Stimulated activated effector memory CD8-positive, alpha-beta T cell treated with anti-CD3 and anti-CD28 coated beads, Interleukin-12 subunit alpha, Interleukin-12 subunit beta, amount 100 ng/mL, for 72 hours (primary cell): ENCODE measurements at regions not wholly inside any gene's neighbourhood (a gene's known extent, or its start where the extent isn't known, plus 50 kb on each side); places are given as distances from the start of the nearest gene placed in this dataset.

Source experiments
- ATAC-seq: fragments of 150-1000 bp; cut with Tn5 transposase; 2 replicates; pipeline ENCODE4 v1.10.0; 2021
- DNase-seq, 2 donors: peaks; one replicate each; pipeline ENCODE4 v3.0.0; 2021 to 2022; ENCODE audit warnings: low spot score in 2 of 2
- H3K27ac Mint-ChIP-seq: one replicate; pipeline ENCODE4 v1.8.0; 2022; ENCODE audit warnings: mild to moderate bottlenecking, mixed read lengths
- H3K36me3 Mint-ChIP-seq: one replicate; pipeline ENCODE4 v1.8.0; 2022; ENCODE audit warnings: mild to moderate bottlenecking, mixed read lengths
- H3K4me1 Mint-ChIP-seq: one replicate; pipeline ENCODE4 v1.8.0; 2022; ENCODE audit warnings: mixed read lengths
- H3K4me3 Mint-ChIP-seq: one replicate; pipeline ENCODE4 v1.8.0; 2022; ENCODE audit warnings: mild to moderate bottlenecking, mixed read lengths
- H3K9me3 Mint-ChIP-seq: one replicate; pipeline ENCODE4 v1.8.0; 2022; ENCODE audit warnings: mixed read lengths

DNA sequence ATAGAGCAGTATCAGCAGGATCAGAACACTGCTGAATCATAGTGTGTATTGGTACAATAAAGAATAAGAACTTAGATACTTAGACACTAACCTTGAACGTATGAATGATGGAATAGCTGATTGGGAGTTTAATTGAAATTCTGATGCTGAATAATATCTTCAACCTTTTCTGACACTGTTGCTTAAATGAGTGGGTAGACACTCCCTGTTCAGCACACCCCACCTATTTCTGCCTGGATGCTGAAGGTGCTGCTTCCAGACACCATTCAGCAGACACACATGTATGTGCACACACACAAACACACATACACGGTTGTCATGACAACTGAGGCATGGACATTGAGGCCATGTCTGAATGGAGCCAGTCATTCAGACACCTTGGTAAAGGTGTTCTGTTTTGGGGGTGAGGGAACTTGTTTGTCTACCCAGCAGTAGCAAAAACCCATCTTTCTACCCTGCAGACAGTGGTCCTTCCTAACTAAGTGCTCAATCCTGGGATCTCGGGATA, 54.3 kb downstream of the TMEM215 start:
- DNase-seq: no peak

DNA sequence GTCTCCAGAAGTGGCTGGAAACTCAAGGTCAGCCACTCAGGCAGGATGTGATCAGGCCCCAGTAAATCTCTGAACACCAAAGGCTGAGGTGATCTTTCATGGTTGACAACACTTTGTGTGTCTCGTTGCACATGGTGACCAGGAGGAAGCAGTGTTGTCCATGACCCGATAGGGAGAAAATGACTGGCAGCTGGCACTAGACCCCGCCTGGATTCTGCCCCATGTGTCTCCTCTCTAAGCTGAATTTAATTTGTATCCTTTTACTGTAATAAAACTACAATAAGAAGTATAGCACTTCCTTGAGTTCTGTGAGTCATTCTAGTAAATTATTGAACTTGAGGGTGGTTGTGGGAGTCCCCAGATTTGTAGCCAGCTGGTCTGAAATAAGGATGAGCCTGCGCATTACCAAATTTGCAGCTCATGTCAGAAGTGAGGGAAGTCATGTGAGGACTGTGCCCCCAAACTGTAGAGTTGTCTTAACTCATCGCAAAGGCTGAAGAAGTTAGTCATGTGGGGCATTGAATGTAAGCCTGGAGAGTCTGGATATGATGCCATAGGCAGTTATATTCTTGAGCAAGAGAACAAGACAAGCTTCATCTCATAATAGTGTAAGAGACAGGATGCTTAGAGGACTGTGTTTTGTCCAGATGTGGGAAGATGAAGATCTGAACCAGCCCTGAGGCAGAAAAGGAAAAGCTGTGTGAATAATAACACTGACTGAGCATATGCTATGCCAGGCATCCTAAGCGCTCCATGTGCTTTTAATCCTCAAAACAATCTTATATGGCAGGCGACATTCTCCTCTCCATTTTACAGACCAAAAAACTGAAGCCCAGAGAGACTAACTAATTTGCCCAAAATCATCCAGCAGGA, 55.9 kb downstream of the TMEM215 start:
- Mint-ChIP-seq H3K4me3 (no peak overlapping the region), H3K27ac (no peak overlapping the region), H3K36me3 (no peaks in the 10 kb centered on the region), H3K4me1 (no peaks in the 10 kb centered on the region), H3K9me3 (no peaks in the 10 kb centered on the region)
- no peak for ATAC-seq
- DNase-seq: no peak

More for the DNA sequence above, 54.3 kb downstream of the TMEM215 start:
- no peak overlapping the region for H3K27ac Mint-ChIP-seq
- no peak for ATAC-seq
- no peaks in the 10 kb centered on the region for H3K36me3 Mint-ChIP-seq
- no peak overlapping the region for H3K4me3 Mint-ChIP-seq
- no peaks in the 10 kb centered on the region for H3K9me3 Mint-ChIP-seq
- no peaks in the 10 kb centered on the region for H3K4me1 Mint-ChIP-seq

DNA sequence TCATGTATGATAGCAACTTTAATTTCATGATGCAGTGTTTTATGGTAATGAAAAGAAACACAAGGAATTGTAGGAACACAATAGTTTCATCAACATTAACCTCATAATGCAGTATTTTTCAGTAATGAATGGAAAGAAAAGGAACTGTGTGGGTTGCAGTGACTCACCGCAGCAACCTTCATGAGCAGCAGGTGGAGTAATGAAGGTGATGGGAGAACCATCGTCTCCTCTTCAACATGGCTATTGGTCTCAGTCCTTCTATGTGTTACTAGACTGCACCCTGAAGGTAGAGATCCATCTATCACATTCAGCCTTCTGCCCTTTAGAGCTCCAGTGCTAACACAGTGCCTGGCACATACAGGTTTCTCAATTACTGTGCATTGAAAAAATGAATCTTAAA, 58.0 kb downstream of the TMEM215 start:
- Mint-ChIP-seq H3K4me1 (no peaks in the 10 kb centered on the region), H3K27ac (no peak overlapping the region), H3K36me3 (no peaks in the 10 kb centered on the region), H3K4me3 (no peak overlapping the region), H3K9me3 (no peaks in the 10 kb centered on the region)
- ATAC-seq (no peak), DNase-seq (no peak)

DNA sequence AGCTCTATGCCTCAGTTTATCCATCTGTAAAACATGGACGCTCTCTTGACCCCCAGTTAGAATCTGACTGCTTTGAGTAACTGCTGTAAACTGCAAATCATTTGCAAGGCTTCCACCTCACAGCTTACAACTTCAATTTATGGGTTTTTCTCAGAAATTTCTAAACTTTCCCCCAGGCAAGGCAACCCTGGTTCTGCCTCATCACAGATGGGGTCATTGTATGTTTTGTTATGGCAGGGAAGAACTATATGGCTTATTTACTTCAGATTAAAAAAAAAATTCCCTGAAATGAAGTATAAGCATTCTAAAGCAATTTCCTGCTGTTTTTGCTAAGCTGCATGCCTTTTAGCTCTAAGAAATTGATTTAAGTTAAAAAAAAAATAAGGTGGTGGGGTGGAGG, 60.0 kb downstream of the TMEM215 start:
- Mint-ChIP-seq H3K36me3 (no peaks in the 10 kb centered on the region), H3K4me3 (no peak overlapping the region), H3K27ac (no peak overlapping the region), H3K4me1 (no peaks in the 10 kb centered on the region), H3K9me3 (no peaks in the 10 kb centered on the region)
- DNase-seq (no peak), ATAC-seq (no peak)

DNA sequence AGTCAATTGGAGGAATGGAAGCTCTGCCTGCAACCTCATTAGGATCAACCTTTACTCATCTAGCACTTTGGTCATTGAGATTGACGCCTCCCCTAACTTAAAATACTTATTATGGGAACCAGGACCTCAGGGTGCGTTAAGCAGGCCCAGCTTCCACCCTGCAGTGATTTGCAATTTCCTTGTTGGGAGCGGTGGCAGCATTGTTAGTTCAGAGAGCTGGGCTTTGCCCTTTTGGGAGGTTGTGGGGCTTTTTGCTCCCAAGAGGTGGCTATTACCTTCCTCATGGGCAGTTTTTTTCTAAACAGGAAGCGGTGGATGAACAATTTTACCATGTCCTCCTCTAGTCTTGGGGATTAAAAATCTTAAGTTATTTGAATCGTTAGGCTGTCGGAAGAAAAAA, 60.9 kb downstream of the TMEM215 start:
- no peak overlapping the region for H3K27ac Mint-ChIP-seq
- no peaks in the 10 kb centered on the region for H3K4me1 Mint-ChIP-seq
- DNase-seq (no peak), ATAC-seq (no peak)
- no peaks in the 10 kb centered on the region for H3K36me3 Mint-ChIP-seq
- no peak overlapping the region for H3K4me3 Mint-ChIP-seq
- H3K9me3 Mint-ChIP-seq: no peaks in the 10 kb centered on the region

DNA sequence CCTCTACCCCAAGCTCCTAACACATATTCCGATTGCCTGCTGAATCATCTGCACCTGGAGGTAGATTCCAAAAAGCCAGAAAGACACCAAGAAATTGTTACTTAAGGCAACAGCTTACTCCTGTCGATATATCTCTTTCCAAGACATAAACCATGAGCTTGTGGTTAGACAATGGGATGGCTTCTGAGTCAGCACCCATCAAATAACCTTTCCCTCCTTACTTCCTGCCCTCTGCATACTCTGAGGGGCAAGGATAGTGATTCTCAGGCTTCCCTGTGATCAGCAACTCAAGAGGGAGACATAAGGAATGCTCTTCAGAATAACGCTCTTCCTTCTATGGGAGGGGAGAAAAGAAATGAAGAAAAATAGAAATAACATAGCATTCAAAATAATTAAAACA, 70.9 kb downstream of the TMEM215 start:
- Mint-ChIP-seq H3K36me3 (no peaks in the 10 kb centered on the region), H3K9me3 (no peaks in the 10 kb centered on the region), H3K27ac (no peak overlapping the region), H3K4me1 (no peaks in the 10 kb centered on the region), H3K4me3 (no peak overlapping the region)
- ATAC-seq (no peak), DNase-seq (no peak)

DNA sequence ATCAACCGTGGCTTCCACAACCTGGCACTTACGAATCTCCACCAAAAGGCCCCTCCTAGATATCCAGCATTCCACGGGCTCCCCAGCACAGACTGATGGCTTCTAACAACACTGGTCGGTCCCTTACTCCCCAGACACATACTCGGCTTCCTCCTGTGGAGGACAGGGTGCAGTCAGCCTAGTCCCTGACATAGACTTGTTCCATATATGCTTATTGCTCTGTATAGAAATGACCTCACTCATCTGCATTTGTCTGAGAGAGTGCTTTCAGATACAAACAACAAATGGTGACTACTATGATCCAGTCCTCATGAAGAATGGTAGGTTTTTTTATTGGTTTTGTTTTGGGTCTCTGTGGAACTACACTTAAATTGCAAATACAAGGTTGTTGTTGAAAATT, 72.4 kb downstream of the TMEM215 start:
- DNase-seq (no peak), ATAC-seq (peak; percentile 43)
- Mint-ChIP-seq H3K27ac (no peak overlapping the region), H3K9me3 (no peaks in the 10 kb centered on the region), H3K4me3 (no peak overlapping the region), H3K36me3 (no peaks in the 10 kb centered on the region), H3K4me1 (no peaks in the 10 kb centered on the region)

DNA sequence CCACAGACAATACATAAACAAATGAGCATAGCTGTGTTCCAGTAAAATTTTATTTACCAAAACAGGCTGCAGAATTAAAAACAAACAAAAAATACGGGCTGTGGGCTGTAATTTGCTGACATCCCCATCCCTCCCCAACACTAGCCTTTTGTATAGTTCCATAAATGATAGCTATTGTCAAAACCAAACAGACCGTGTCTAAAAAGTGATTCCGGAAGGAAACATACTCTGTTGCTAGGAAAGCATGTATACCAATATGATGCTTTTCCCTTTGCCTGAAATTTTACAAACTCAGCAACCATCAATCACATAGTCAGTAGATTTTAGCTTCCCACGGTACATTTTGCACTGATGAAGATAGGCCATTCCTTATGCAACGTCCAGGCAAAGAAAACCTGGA, 80.0 kb downstream of the TMEM215 start:
- Mint-ChIP-seq H3K4me1 (no peaks in the 10 kb centered on the region), H3K36me3 (no peaks in the 10 kb centered on the region), H3K9me3 (no peaks in the 10 kb centered on the region), H3K4me3 (no peak overlapping the region), H3K27ac (no peak overlapping the region)
- ATAC-seq: no peak
- DNase-seq: no peak

DNA sequence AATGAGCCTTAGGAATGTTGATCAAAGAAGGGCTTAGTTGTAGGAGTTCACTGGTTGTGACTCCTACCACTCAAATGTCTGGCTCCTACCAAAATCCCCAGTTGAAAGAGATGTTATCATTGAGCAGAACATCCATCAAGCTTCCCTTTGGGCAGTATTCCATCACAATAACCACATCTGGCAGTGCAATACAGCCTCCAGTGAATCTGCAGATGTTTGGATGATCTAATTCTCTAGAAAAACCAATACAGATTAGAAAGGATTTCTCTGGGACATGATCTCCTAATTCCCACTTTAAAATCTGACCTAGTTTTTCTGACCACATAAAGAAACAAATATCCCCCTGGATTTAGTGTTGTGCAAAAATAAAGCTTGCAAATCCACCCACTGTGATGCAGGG, 81.6 kb downstream of the TMEM215 start:
- H3K36me3 Mint-ChIP-seq: no peaks in the 10 kb centered on the region

DNA sequence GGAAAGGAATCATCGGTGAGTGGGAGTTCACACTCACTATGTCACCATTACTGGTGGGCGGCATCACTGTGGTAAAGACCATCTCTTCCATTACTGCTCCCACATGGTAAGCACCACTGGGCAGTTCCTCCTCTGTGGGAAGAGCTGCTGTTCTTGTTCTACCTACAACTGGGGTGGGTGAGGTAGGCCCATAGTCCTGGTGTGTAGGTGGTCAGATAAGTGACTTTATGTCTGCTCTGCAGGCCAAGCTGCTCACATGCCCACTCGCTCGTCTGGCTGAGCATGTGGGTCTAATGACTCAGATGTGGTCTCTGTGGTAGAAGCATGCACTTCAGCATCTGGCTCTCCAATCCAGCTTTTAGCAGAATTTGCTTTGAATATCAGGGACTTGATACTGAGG, 82.9 kb downstream of the TMEM215 start:
- ATAC-seq (peak; percentile 79), DNase-seq (no peak)
- H3K36me3 Mint-ChIP-seq: no peaks in the 10 kb centered on the region
- H3K27ac Mint-ChIP-seq: no peak overlapping the region
- H3K4me3 Mint-ChIP-seq: no peak overlapping the region
- no peaks in the 10 kb centered on the region for H3K9me3 Mint-ChIP-seq
- no peaks in the 10 kb centered on the region for H3K4me1 Mint-ChIP-seq

More for the DNA sequence above, 81.6 kb downstream of the TMEM215 start:
- no peak overlapping the region for H3K27ac Mint-ChIP-seq
- ATAC-seq (no peak), DNase-seq (no peak)
- no peaks in the 10 kb centered on the region for H3K4me1 Mint-ChIP-seq
- no peaks in the 10 kb centered on the region for H3K9me3 Mint-ChIP-seq
- H3K4me3 Mint-ChIP-seq: no peak overlapping the region

DNA sequence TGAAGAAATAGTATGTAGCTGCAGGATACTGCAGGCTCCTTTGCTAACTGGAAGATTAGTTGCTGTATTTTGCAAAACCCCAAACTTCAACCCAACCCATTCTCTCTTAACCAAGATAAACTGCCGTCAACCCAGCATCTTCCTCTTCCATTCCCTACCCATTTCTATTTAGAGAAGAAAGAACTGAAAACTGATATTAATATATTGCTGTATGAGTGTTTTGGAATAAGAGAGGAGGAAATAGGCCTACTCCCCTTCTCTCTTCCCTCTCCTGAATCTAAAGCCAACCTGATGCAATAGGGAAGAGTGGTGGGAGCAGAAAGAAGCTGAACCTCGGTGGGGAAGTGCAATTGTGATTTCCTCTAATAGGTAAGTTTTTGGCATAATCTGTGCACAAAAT, 83.7 kb downstream of the TMEM215 start:
- no peak for DNase-seq
- no peaks in the 10 kb centered on the region for H3K4me1 Mint-ChIP-seq
- H3K27ac Mint-ChIP-seq: no peak overlapping the region
- H3K9me3 Mint-ChIP-seq: no peaks in the 10 kb centered on the region
- H3K36me3 Mint-ChIP-seq: no peaks in the 10 kb centered on the region
- no peak for ATAC-seq
- no peak overlapping the region for H3K4me3 Mint-ChIP-seq

DNA sequence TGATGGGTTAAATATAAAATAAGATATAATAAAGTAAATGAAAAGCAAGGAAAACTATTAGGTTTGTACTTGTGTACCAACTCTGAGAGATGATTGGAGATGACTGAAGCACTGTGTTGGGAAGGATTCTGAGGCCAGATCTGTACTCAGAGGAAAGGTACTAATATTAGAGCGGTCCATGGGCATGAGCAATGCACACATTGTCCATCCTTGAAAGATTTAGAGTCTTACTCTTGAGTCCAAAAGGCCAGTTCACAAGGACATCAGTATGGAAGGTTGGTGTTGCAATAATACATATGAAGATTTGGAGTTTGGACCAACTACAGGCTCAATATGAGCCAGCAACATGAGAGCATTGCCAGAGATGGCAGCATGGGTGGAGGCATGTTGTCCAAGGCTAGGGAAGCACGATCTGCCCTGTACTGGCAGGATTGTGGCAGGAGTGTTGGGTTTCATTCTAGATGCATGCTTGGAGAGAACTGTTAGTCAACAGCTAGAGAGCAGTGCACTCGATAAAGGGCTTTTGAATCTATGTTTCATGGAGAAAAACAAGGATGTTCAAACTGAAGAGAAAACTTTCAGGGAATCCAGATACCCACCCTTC, 84.4 kb downstream of the TMEM215 start:
- no peaks in the 10 kb centered on the region for H3K4me1 Mint-ChIP-seq
- ATAC-seq: no peak
- no peak overlapping the region for H3K27ac Mint-ChIP-seq
- DNase-seq: no peak
- H3K36me3 Mint-ChIP-seq: no peaks in the 10 kb centered on the region
- no peak overlapping the region for H3K4me3 Mint-ChIP-seq
- H3K9me3 Mint-ChIP-seq: no peaks in the 10 kb centered on the region

DNA sequence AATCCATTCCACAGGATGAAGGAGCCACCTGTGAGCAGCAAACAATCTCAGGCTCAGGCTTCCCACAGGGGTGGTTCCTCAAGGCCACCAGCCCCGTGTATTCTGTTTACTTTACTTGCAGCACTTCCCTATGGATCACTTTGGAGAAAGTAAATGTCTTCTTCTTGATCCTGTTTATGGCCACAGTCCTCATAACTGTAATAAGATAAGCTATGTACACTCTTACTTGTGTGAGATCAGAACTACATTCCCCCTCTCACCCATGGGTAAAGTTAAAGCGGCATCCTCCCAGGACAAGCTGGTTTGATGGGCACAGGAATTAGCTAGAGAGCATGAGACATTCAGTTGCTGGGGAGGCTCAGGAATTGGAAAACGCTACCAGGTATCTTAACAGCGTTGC, 86.1 kb downstream of the TMEM215 start:
- H3K4me3 Mint-ChIP-seq: no peak overlapping the region
- no peaks in the 10 kb centered on the region for H3K36me3 Mint-ChIP-seq
- H3K4me1 Mint-ChIP-seq: no peaks in the 10 kb centered on the region
- no peaks in the 10 kb centered on the region for H3K9me3 Mint-ChIP-seq
- ATAC-seq (no peak), DNase-seq (no peak)
- no peak overlapping the region for H3K27ac Mint-ChIP-seq

DNA sequence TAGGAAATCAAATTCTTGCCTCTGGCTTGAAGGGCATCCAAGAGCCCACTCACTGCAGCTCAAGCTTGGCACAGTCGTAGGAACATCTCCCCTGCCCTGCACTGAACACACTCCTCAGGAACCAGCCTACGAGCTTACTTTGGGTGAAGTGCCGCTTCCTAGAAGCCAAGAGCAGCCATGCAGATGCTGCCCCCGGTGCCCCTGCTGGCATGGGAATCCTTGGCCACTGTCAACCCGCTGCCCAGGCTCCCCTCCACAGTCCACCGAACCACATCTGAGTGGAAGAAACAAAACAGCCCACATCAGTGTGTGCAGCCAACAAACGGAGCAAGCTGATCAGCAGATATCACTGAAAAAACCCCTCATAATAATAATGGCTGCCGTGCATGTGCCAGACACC, 89.8 kb downstream of the TMEM215 start:
- no peaks in the 10 kb centered on the region for H3K4me1 Mint-ChIP-seq
- H3K36me3 Mint-ChIP-seq: no peaks in the 10 kb centered on the region
- H3K27ac Mint-ChIP-seq: no peak overlapping the region
- H3K4me3 Mint-ChIP-seq: no peak overlapping the region
- no peak for DNase-seq
- ATAC-seq: no peak
- H3K9me3 Mint-ChIP-seq: no peaks in the 10 kb centered on the region

DNA sequence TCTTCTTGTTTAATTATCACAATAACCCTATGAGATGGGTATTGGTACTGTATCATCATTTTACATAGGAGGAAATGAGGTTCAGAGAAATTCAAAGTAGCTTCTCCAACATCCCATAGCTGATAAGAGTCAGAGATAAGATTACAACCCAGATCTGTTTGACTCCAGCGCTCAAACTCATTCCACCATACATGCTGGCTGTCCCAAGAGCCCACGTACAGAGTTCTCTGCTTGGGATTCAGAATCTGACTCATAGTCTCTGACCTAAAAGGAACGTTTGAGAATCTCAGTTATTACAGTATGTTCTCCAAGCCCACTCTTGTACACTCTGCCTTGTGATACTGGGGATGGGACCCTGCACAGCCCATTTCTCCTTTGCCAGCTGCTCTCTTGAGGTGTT, 90.2 kb downstream of the TMEM215 start:
- ATAC-seq (no peak), DNase-seq (no peak)
- Mint-ChIP-seq H3K4me3 (no peak overlapping the region), H3K27ac (no peak overlapping the region), H3K9me3 (no peaks in the 10 kb centered on the region), H3K36me3 (no peaks in the 10 kb centered on the region), H3K4me1 (no peaks in the 10 kb centered on the region)

DNA sequence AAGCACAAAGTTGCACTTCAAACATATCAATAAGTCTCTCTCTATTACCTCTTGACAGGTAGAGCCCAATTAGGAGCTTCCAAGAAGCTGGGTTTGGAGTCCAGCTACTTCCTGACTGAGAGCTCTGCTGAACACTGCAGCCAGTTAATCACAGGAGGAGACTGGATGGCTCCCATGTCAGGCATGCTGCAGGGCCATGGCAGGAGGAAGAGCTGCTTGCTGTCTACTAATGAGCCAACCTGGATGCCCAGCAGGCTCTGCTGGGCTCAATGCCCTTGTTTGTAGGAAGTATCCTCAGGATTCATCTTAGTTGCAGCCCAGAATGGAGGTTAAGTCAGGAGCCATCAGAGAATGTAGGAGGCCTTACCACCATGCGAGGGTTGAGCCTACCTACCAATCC, 91.9 kb downstream of the TMEM215 start:
- Mint-ChIP-seq H3K27ac (no peak overlapping the region), H3K4me3 (no peak overlapping the region), H3K4me1 (no peaks in the 10 kb centered on the region), H3K9me3 (no peaks in the 10 kb centered on the region), H3K36me3 (no peaks in the 10 kb centered on the region)
- no peak for DNase-seq
- ATAC-seq: no peak
